Suprapubic skin (tissue), 4 donors: ENCODE measurements at regions not wholly inside any gene's neighbourhood (a gene's known extent, or its start where the extent isn't known, plus 50 kb on each side); places are given as distances from the start of the nearest gene placed in this dataset.
A peak's percentile ranks its signal among the peaks of the same experiment; 100 is the strongest.
"Not testable (repeated sequence)": the region's sequence is repeated elsewhere in the genome, so short reads cannot be mapped to it uniquely, and the experiment has no call there.

ENCODE experiments used
- DNase-seq, 2 donors: peaks; one replicate each; pipeline ENCODE4 v3.0.0-alpha.2; 2019; ENCODE audit warnings: low spot score in 2 of 2
- H3K27ac ChIP-seq: fragments of 200-600 bp; sonication (generic); one replicate; pipeline ENCODE4 v1.5.1; 2019
- H3K27me3 ChIP-seq: fragments of 200-600 bp; sonication (generic); one replicate; pipeline ENCODE4 v1.5.1; 2019
- H3K36me3 ChIP-seq: fragments of 200-600 bp; sonication (generic); one replicate; pipeline ENCODE4 v1.5.1; 2019
- H3K4me1 ChIP-seq: fragments of 200-600 bp; sonication (generic); one replicate; pipeline ENCODE4 v1.5.1; 2019
- H3K4me3 ChIP-seq: fragments of 200-600 bp; sonication (generic); one replicate; pipeline ENCODE4 v1.5.1; 2019; ENCODE audit warnings: mild to moderate bottlenecking
- H3K9me3 ChIP-seq: fragments of 200-600 bp; sonication (generic); one replicate; pipeline ENCODE4 v1.5.1; 2019
- EP300 ChIP-seq: sonication (generic); formaldehyde crosslinking; IDR thresholded peaks from one replicate; pipeline ENCODE4 v1.6.1; 2017; ENCODE audit warnings: antibody characterized with exemption
- POLR2A ChIP-seq, 2 donors: fragments of 450-650 bp; IDR thresholded peaks; one replicate each; pipeline ENCODE4 v1.6.1; 2017; ENCODE audit warnings: antibody characterized with exemption in 2 of 2, mild to moderate bottlenecking in 2 of 2, moderate library complexity in 2 of 2
- POLR2AphosphoS5 ChIP-seq, 3 donors: sonication (generic); formaldehyde crosslinking; IDR thresholded peaks; one replicate each; pipeline ENCODE4 v1.6.1; 2017; ENCODE audit warnings: antibody characterized with exemption in 3 of 3
- WGBS: methylation state at CpG from one replicate; pipeline ENCODE4 v1.1.5; 2018; 5-methylcytosine and 5-hydroxymethylcytosine counted together
- TF ChIP-seq, protein P1 (sequence below), 2 donors: fragments of 200-600 bp in 1 of 2; fragments of 450-650 bp in 1 of 2; sonication (generic) in 1 of 2; IDR thresholded peaks; one replicate each; pipeline ENCODE4 v1.5.1; 2016 to 2019; ENCODE audit warnings: antibody characterized with exemption in 2 of 2, mild to moderate bottlenecking in 1 of 2, moderate library complexity in 1 of 2

DNA sequence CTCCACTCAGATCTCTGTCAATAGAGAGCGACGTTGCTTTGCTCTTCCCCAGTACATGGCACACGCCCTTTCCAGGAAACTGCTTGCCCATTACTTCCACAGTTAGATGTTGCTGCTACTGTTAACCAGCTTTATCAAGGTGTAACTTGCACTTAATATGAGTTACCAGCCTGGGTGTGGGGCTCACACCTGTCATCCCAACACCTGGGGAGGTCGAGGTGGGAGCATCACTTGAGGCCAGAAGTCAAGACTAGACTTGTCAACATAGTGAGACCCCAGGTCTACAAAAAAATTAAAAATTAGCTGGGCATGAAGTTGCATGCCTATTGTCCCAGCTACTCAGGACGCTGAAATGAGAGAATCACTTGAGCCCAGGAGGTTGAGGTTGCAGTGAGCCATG lies 177.1 kb upstream of the B3GAT1 start:
- peaks cover 9% of the 10 kb centered on the region for H3K27me3 ChIP-seq
- H3K4me1 ChIP-seq: peaks cover 6% of the 10 kb centered on the region
- WGBS: 41% methylated on average over 5 of the region's 5 CpGs
- no peaks in the 10 kb centered on the region for H3K36me3 ChIP-seq
- DNase-seq: peak in 1 of 2 donors; percentile 54
- no peak for TF ChIP-seq POLR2AphosphoS5 (IDR thresholded peaks at IDR 0.05)
- no peak for TF ChIP-seq EP300
- TF ChIP-seq POLR2A (IDR thresholded peaks at IDR 0.05): no peak
- no peak overlapping the region for H3K27ac ChIP-seq
- no peak overlapping the region for H3K4me3 ChIP-seq
- no peaks in the 10 kb centered on the region for H3K9me3 ChIP-seq

DNA sequence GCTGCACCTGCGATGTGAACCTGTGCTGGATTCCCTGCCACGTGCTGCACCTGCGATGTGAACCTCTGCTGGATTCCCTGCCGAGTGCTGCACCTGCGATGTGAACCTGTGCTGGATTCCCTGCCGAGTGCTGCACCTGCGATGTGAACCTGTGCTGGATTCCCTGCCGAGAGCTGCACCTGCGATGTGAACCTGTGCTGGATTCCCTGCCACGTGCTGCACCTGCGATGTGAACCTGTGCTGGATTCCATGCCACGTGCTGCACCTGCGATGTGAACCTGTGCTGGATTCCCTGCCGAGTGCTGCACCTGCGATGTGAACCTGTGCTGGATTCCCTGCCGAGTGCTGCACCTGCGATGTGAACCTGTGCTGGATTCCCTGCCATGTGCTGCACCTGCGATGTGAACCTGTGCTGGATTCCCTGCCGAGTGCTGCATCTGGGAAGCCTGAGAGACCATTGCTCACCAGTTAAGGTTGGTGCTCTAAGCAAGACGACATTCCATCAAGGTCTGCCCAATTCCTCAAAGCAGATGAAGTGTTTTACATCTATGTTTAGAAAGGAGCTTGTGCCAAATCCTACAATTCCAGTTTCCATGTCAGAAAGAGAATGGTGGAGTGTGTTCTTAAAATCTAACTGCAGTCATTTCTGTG lies 176.5 kb upstream of the B3GAT1 start:
- H3K36me3 ChIP-seq, H3K4me3 ChIP-seq, H3K27ac ChIP-seq, H3K4me1 ChIP-seq, H3K9me3 ChIP-seq, H3K27me3 ChIP-seq: not testable (repeated sequence)
- WGBS: 92% methylated on average over 2 of the region's 20 CpGs
- DNase-seq: peak in 1 of 2 donors; percentile 32

DNA sequence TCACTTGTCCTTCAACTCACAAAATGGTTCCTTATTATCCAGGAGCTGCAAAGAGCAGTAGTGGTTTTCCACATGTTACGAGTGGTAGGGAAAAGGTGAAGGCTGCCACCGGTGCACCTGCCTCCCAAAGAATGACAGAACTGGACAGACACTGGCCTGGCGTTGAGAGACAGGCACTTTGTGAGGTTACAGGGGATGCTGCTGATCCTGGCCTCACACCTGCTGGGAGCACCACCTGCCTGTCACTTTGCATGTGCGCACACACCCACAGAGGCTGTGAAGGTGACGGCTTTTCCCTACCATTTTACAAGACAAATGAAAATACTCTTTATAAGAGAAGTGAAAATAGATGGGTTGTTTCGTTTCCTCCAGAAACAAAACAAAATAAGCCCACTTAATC lies 175.3 kb upstream of the B3GAT1 start:
- Histone ChIP-seq H3K27ac (no peak overlapping the region), H3K27me3 (peaks cover 9% of the 10 kb centered on the region), H3K9me3 (no peaks in the 10 kb centered on the region), H3K4me1 (peaks cover 6% of the 10 kb centered on the region), H3K36me3 (no peaks in the 10 kb centered on the region), H3K4me3 (no peak overlapping the region)
- DNase-seq: peak in 1 of 2 donors; percentile 35
- 74% methylated on average over 6 of the region's 6 CpGs for WGBS
- no peak for TF ChIP-seq EP300
- TF ChIP-seq, protein P1, sequence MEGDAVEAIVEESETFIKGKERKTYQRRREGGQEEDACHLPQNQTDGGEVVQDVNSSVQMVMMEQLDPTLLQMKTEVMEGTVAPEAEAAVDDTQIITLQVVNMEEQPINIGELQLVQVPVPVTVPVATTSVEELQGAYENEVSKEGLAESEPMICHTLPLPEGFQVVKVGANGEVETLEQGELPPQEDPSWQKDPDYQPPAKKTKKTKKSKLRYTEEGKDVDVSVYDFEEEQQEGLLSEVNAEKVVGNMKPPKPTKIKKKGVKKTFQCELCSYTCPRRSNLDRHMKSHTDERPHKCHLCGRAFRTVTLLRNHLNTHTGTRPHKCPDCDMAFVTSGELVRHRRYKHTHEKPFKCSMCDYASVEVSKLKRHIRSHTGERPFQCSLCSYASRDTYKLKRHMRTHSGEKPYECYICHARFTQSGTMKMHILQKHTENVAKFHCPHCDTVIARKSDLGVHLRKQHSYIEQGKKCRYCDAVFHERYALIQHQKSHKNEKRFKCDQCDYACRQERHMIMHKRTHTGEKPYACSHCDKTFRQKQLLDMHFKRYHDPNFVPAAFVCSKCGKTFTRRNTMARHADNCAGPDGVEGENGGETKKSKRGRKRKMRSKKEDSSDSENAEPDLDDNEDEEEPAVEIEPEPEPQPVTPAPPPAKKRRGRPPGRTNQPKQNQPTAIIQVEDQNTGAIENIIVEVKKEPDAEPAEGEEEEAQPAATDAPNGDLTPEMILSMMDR (IDR thresholded peaks at IDR 0.05): no peak

DNA sequence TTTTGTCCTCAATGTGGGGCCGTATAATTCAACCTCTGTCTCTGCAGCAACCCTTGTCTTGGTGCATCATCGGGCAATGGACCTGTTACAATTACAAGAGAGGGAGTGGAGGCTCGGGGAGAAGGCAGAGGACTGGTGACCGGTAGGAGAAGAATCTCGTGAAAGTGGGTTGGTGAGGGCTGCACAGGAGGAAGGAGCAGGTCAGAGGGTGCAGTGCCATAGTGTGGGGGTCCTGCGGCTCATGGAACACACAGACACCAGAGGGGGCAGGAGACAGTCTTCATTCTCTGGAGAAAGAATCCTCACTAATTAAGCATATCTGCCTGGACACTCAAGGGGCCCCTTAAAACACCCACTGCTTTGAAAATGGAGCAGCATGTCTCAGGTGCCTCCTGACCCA lies 174.7 kb upstream of the B3GAT1 start:
- Histone ChIP-seq H3K9me3 (no peaks in the 10 kb centered on the region), H3K4me3 (no peak overlapping the region), H3K27me3 (peaks cover 13% of the 10 kb centered on the region), H3K4me1 (peaks cover 6% of the 10 kb centered on the region), H3K36me3 (no peaks in the 10 kb centered on the region), H3K27ac (no peak overlapping the region)
- TF ChIP-seq EP300 (no peak), POLR2A (IDR thresholded peaks at IDR 0.05) (no peak), POLR2AphosphoS5 (IDR thresholded peaks at IDR 0.05) (no peak)
- TF ChIP-seq, protein P1 (IDR thresholded peaks at IDR 0.05): no peak
- 74% methylated on average over 6 of the region's 6 CpGs for WGBS
- DNase-seq: peak in 1 of 2 donors; percentile 63

DNA sequence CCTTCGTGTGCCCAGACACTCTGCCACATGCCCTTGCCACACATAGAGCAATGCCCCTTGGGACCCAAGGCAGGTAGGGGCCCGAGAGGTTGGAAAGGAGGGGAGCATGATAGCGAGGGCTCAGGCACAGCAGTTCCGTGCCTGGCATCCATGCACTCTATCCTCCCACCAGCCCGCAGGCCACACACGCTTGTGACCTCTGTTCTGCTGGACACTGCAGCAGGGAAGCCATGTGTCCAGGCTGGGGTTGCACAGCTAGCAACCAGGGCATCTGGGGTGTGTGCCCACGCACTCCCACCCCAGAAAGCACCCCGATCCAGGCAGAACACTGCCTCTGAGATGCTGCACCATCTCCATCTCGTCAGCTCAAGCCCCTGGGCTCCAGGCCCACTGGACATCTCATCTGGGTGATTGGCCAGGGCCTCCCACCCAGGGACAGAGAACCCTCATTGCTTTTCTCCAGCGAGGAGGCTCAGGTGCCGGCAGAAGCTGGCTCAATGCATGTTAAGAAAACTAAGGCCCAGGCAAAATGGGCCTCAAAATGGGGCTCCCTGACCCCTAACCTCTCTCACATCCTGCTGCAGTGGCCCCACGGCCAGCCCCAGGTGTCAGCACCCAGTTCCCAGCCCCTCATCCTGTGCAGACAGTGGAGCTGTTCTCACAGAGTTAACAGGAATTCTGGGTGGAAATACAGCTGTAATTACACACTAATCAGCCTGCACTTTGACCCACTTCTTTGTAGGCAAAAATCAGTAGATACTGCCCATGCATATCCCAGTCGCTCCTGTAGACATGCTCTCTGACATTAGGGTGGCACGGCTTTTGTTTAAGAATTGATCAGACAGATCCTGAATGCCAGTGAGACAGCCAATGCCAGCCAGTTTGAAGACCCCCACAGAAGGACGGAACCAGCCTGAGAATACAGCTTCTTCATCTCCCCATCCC lies 173.9 kb upstream of the B3GAT1 start:
- no peak overlapping the region for H3K4me3 ChIP-seq
- H3K4me1 ChIP-seq: peaks cover 6% of the 10 kb centered on the region
- no peaks in the 10 kb centered on the region for H3K9me3 ChIP-seq
- peak in 1 of 2 donors; percentile 50 for DNase-seq
- H3K36me3 ChIP-seq: no peaks in the 10 kb centered on the region
- peaks cover 13% of the 10 kb centered on the region for H3K27me3 ChIP-seq
- TF ChIP-seq POLR2AphosphoS5 (IDR thresholded peaks at IDR 0.05) (no peak), EP300 (no peak), POLR2A (IDR thresholded peaks at IDR 0.05) (no peak)
- TF ChIP-seq, protein P1 (IDR thresholded peaks at IDR 0.05): no peak
- 82% methylated on average over 9 of the region's 15 CpGs for WGBS
- H3K27ac ChIP-seq: no peak overlapping the region

DNA sequence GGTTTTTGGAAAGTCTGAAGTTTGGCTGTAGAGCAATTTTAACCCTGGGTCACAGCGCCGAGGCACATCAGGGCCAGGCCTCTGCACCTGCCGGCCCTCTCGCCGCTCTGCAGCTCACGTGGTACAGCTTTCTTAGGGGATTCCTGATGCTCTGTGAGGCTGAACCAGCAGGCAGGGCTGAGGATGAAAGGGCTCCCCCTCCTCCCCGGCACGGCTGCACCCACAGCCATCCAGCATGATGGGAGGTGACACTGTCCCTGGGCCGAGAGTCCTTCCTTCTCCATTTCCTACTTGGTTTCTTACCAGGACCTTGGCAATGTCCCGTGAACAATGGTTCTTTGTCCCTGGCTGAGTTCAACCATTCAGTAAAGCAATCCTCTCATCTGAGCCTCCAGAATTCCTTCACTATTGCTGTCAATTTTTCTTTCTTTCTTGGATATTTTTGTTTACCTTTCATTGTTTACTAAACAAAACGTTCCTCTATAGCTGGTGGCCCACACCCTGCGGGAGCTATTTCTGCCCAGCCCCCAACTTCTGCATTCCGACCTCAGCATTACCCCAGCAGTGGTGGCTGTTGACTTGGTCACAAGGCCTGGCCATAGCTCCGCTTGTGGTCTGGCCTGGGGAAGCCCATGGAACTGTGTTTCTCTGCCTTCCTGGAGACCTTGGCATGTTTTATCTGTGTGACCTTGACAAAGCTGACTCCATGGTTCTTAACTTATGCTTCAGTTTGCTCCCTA lies 172.8 kb upstream of the B3GAT1 start:
- Histone ChIP-seq H3K27me3 (peaks cover 17% of the 10 kb centered on the region), H3K36me3 (no peaks in the 10 kb centered on the region), H3K4me1 (peaks cover 6% of the 10 kb centered on the region), H3K27ac (no peak overlapping the region), H3K4me3 (no peak overlapping the region), H3K9me3 (no peaks in the 10 kb centered on the region)
- peak in 1 of 2 donors; percentile 76 for DNase-seq
- TF ChIP-seq POLR2A (IDR thresholded peaks at IDR 0.05) (no peak), POLR2AphosphoS5 (IDR thresholded peaks at IDR 0.05) (no peak), EP300 (no peak)
- TF ChIP-seq, protein P1 (IDR thresholded peaks at IDR 0.05): no peak
- 70% methylated on average over 14 of the region's 14 CpGs for WGBS
